Glutamatergic neuron (in vitro differentiated cells): ENCODE measurements at regions not wholly inside any gene's neighbourhood (a gene's known extent, or its start where the extent isn't known, plus 50 kb on each side); places are given as distances from the start of the nearest gene placed in this dataset.

Experiments used
- DNase-seq: peaks from one replicate; pipeline ENCODE4 v3.0.0; 2022
- H3K27ac Mint-ChIP-seq: one replicate; pipeline ENCODE4 v1.8.0; 2020; ENCODE audit warnings: mild to moderate bottlenecking, mixed read lengths, inconsistent platforms; ENCODE audit not compliant: unreplicated experiment
- H3K27me3 Mint-ChIP-seq: one replicate; pipeline ENCODE4 v1.8.0; 2020; ENCODE audit warnings: mild to moderate bottlenecking, moderate library complexity, mixed read lengths, inconsistent platforms; ENCODE audit not compliant: unreplicated experiment
- H3K36me3 Mint-ChIP-seq: one replicate; pipeline ENCODE4 v1.8.0; 2020; ENCODE audit warnings: mild to moderate bottlenecking, mixed read lengths, inconsistent platforms; ENCODE audit not compliant: unreplicated experiment
- H3K4me1 Mint-ChIP-seq: one replicate; pipeline ENCODE4 v1.8.0; 2020; ENCODE audit warnings: mild to moderate bottlenecking, low read depth, mixed read lengths, inconsistent platforms; ENCODE audit not compliant: unreplicated experiment
- H3K4me3 Mint-ChIP-seq: one replicate; pipeline ENCODE4 v1.8.0; 2020; ENCODE audit warnings: mild to moderate bottlenecking, mixed read lengths, inconsistent platforms; ENCODE audit not compliant: unreplicated experiment
- H3K9me3 Mint-ChIP-seq: one replicate; pipeline ENCODE4 v1.8.0; 2020; ENCODE audit warnings: mild to moderate bottlenecking, moderate library complexity, mixed read lengths, inconsistent platforms; ENCODE audit not compliant: unreplicated experiment
- CTCF ChIP-seq: fragments of 200-600 bp; sonication (generic); IDR thresholded peaks from one replicate; pipeline ENCODE4 v1.5.0; 2021; ENCODE audit not compliant: partially characterized antibody, unreplicated experiment

- Mint-ChIP-seq H3K27ac (no peak overlapping the region), H3K9me3 (no peaks in the 10 kb centered on the region), H3K4me3 (no peak overlapping the region), H3K27me3 (no peaks in the 10 kb centered on the region), H3K36me3 (no peaks in the 10 kb centered on the region), H3K4me1 (peaks cover 7% of the 10 kb centered on the region)
- DNase-seq = no peak
- no peak for TF ChIP-seq CTCF
Observed at GRCh38 chr4:175447016-175447415, 365.0 kb downstream of the GPM6A start.

GRCh38 chr4:175450446-175450845 lies 361.6 kb downstream of the GPM6A start:
- H3K36me3 Mint-ChIP-seq = no peaks in the 10 kb centered on the region
- no peaks in the 10 kb centered on the region for H3K27me3 Mint-ChIP-seq
- no peak for TF ChIP-seq CTCF
- DNase-seq = no peak
- no peak overlapping the region for H3K27ac Mint-ChIP-seq
- H3K4me3 Mint-ChIP-seq = no peak overlapping the region
- no peaks in the 10 kb centered on the region for H3K9me3 Mint-ChIP-seq
- peaks cover 1% of the 10 kb centered on the region for H3K4me1 Mint-ChIP-seq

- Mint-ChIP-seq H3K4me1 (peaks cover 1% of the 10 kb centered on the region), H3K27ac (no peak overlapping the region), H3K4me3 (no peak overlapping the region), H3K36me3 (no peaks in the 10 kb centered on the region), H3K27me3 (peaks cover 2% of the 10 kb centered on the region), H3K9me3 (no peaks in the 10 kb centered on the region)
- TF ChIP-seq CTCF = no peak
- no peak for DNase-seq
Observed at GRCh38 chr4:175451238-175451965, 360.7 kb downstream of the GPM6A start.

GRCh38 chr4:175453456-175453855 lies 358.6 kb downstream of the GPM6A start:
- Mint-ChIP-seq H3K27ac (no peak overlapping the region), H3K27me3 (peaks cover 3% of the 10 kb centered on the region), H3K36me3 (no peaks in the 10 kb centered on the region), H3K9me3 (peaks cover 1% of the 10 kb centered on the region), H3K4me3 (no peak overlapping the region), H3K4me1 (no peaks in the 10 kb centered on the region)
- TF ChIP-seq CTCF = no peak
- no peak for DNase-seq

GRCh38 chr4:175456131-175456530 lies 355.9 kb downstream of the GPM6A start:
- Mint-ChIP-seq H3K36me3 (no peaks in the 10 kb centered on the region), H3K4me1 (peaks cover 6% of the 10 kb centered on the region), H3K9me3 (peaks cover 1% of the 10 kb centered on the region), H3K27ac (no peak overlapping the region), H3K4me3 (no peak overlapping the region), H3K27me3 (peaks cover 5% of the 10 kb centered on the region)
- TF ChIP-seq CTCF = no peak
- no peak for DNase-seq
